HEK293T (cell line): ENCODE measurements at regions not wholly inside any gene's neighbourhood (a gene's known extent, or its start where the extent isn't known, plus 50 kb on each side); places are given as distances from the start of the nearest gene placed in this dataset.

Experiments used
- BHLHE40 ChIP-seq: fragments of 450-650 bp; IDR thresholded peaks from 2 replicates; pipeline ENCODE4 v1.6.1; 2016; ENCODE audit warnings: mild to moderate bottlenecking, moderate library complexity, borderline replicate concordance
- NFRKB ChIP-seq: fragments of 450-650 bp; IDR thresholded peaks from 2 replicates; pipeline ENCODE4 v1.6.1; 2016; ENCODE audit warnings: mild to moderate bottlenecking, moderate library complexity
- SP1 ChIP-seq: fragments of 450-650 bp; IDR thresholded peaks from 2 replicates; pipeline ENCODE4 v1.6.1; 2017
- SUZ12 ChIP-seq: fragments of 450-650 bp; IDR thresholded peaks from 2 replicates; pipeline ENCODE4 v1.6.1; 2016; ENCODE audit warnings: mild to moderate bottlenecking

DNA sequence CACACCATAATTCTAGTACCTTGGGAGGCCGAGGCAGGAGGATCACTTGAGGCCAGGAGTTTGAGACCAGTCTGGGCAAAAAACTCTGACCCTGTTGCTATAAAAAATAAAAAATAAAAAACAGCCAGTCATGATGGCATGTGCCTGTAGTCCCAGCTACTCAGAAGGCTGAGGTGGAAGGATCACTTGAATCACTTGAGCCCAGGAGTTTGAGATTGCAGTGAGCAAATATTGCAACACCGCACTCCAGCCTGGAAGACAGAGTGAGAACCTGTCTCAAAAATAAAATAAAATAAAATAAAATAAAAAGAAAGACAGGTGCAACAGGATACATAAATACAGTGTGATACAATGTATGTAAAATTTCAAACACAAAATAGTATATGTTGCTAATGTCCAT is 154.5 kb downstream of the OTOR start:
- TF ChIP-seq NFRKB (no peak), BHLHE40 (no peak), SP1 (no peak), SUZ12 (no peak)
